Astrocyte of the spinal cord (primary cell): ENCODE measurements at regions not wholly inside any gene's neighbourhood (a gene's known extent, or its start where the extent isn't known, plus 50 kb on each side); places are given as distances from the start of the nearest gene placed in this dataset.
A peak's percentile ranks its signal among the peaks of the same experiment; 100 is the strongest.

Experiments
- DNase-seq: peaks from one replicate; pipeline ENCODE4 v3.0.0; 2011; ENCODE audit warnings: low read depth, low spot score
- H3K4me3 ChIP-seq: 2 replicates; pipeline ENCODE4 v1.5.1; 2011; ENCODE audit warnings: low read depth, mild to moderate bottlenecking, low read length, moderate library complexity
- in situ Hi-C: cut with HindIII; loops from 2 replicates; pipeline ENCODE4 v1.10.0; 2017; ENCODE audit warnings: low sequenced_read_pairs
- TF ChIP-seq, protein P1 (sequence below): IDR thresholded peaks from 2 replicates; pipeline ENCODE4 v1.5.1; 2012; ENCODE audit warnings: low read depth, mild to moderate bottlenecking, low read length, inconsistent platforms

GRCh38 chr6:56904068-56904467 lies 50.8 kb upstream of the BEND6 start:
- no peak overlapping the region for H3K4me3 ChIP-seq
- in situ Hi-C loops = no loop called here
- no peak for DNase-seq

GRCh38 chr6:56902641-56903464 lies 52.1 kb upstream of the BEND6 start:
- H3K4me3 ChIP-seq = no peak overlapping the region
- in situ Hi-C loops = no loop called here
- peak; percentile 64 for DNase-seq
- TF ChIP-seq, protein P1, sequence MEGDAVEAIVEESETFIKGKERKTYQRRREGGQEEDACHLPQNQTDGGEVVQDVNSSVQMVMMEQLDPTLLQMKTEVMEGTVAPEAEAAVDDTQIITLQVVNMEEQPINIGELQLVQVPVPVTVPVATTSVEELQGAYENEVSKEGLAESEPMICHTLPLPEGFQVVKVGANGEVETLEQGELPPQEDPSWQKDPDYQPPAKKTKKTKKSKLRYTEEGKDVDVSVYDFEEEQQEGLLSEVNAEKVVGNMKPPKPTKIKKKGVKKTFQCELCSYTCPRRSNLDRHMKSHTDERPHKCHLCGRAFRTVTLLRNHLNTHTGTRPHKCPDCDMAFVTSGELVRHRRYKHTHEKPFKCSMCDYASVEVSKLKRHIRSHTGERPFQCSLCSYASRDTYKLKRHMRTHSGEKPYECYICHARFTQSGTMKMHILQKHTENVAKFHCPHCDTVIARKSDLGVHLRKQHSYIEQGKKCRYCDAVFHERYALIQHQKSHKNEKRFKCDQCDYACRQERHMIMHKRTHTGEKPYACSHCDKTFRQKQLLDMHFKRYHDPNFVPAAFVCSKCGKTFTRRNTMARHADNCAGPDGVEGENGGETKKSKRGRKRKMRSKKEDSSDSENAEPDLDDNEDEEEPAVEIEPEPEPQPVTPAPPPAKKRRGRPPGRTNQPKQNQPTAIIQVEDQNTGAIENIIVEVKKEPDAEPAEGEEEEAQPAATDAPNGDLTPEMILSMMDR = peak; percentile 71

More at GRCh38 chr6:56904068-56904467, 50.8 kb upstream of the BEND6 start:
- TF ChIP-seq, protein P1 = no peak

DNA sequence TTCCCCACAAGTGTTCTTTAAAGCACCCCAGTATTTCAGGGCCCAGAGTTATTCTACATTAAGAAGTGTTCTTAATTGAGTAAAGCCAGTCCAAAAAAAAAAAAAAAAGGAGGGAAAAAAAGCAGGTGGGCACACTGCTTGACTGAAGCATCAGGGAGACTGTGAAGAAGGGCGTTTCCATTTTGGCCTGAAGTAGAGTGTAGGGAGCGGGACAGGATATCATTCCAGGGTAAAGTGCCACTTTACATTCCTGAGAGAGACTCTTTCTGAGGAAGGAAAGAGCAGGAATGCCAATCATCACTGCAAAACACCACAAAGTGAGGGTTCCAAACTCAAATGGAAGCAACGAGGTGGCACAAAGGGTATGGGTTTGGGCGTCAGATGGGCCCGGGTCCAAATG lies 54.1 kb upstream of the BEND6 start:
- in situ Hi-C loops = no loop called here
- TF ChIP-seq, protein P1 = no peak
- no peak for DNase-seq
- no peak overlapping the region for H3K4me3 ChIP-seq

DNA sequence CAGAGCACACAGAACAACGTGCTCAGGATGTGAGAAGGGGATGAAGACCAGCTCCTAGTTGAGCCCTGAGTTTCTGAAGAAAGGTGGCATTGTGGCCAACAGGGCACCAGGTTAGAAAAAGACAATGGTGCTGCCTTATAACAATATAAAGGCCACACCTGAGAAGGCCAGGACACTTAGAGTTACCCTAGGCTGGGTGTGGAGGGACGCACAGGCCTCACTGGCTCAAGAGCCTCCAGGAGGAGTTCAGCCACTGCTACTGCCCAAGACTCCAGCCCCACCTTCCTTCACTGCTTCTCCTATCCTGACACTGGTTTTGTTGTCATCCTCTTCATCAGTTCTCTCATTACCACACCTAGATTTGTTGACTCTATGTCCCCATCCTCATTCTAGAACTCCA lies 55.2 kb upstream of the BEND6 start:
- TF ChIP-seq, protein P1 = no peak
- in situ Hi-C loops = no loop called here
- H3K4me3 ChIP-seq = no peak overlapping the region
- DNase-seq = no peak

- peak; percentile 60 for DNase-seq
- no peak overlapping the region for H3K4me3 ChIP-seq
- TF ChIP-seq, protein P1 = no peak
- in situ Hi-C loops = no loop called here
Observed at GRCh38 chr6:56899311-56899710, 55.6 kb upstream of the BEND6 start.

- no peak overlapping the region for H3K4me3 ChIP-seq
- in situ Hi-C loops = no loop called here
- TF ChIP-seq, protein P1 = no peak
- no peak for DNase-seq
Observed at GRCh38 chr6:56897789-56898529, 56.9 kb upstream of the BEND6 start.
